T1000 (cell line): ENCODE measurements at regions not wholly inside any gene's neighbourhood (a gene's known extent, or its start where the extent isn't known, plus 50 kb on each side); places are given as distances from the start of the nearest gene placed in this dataset.
"Not testable (repeated sequence)": the region's sequence is repeated elsewhere in the genome, so short reads cannot be mapped to it uniquely, and the experiment has no call there.

Source experiments
- DNase-seq: peaks from one replicate; lab custom pipeline; 2025; ENCODE audit warnings: mixed read lengths; lab: John Stamatoyannopoulos, UW

DNA sequence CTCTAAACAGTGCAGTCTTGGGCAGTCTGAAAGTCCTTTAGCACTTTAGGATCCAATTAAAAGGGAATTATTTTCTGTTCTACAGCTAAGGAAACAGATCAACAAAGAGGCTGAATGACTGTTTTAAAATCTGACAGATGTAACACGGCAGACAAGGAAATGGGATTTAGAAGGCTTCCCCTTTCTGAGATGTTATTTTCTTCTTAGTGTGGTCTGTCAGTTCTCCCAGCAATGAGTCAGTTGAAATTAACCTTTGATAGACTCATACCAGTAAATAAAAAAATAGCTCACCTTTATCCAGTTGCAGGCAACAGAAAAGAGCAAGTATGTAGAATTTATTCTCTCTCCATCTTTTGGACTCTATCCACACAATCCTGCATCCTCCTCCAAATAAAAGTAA, 98.1 kb downstream of the NEDD1 start:
- no peak for DNase-seq

DNA sequence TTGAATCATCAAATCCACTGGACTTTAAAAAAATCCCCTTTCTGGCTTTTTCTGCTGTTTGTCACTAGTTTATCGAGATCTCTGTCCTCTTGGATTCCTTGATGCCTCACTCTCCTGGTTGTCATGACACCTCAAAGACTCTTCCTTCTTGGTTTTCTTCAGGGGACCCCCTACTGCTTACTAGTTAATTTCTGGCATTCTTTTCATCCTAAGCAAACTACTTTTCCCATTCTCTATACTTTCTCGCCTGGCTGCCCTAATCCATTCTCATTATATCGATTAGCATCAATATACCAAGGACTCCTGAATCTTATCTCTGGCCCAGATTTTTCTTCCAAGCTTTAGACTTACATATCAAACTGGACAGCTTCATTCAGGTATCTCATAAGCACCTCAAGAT, 98.6 kb downstream of the NEDD1 start:
- no peak for DNase-seq

DNA sequence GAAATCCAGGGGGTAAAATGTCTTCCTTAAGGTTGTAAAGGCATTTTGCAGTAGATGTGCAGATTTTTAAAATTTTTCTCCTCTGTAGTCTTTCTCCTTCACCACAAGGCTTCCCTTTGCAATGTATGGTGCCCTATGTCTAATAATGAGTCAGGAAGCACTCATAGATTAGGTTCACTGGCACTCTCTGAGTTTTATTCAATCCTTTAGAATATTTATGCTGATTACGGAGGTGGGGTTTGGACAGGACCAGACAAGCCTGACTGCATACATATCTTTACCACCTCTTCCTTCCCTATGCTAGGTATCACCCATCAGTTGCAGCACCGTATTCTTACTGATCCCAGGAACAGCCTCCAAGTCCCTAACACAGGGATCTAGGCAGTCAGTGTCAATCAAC, 99.5 kb downstream of the NEDD1 start:
- DNase-seq = no peak

DNA sequence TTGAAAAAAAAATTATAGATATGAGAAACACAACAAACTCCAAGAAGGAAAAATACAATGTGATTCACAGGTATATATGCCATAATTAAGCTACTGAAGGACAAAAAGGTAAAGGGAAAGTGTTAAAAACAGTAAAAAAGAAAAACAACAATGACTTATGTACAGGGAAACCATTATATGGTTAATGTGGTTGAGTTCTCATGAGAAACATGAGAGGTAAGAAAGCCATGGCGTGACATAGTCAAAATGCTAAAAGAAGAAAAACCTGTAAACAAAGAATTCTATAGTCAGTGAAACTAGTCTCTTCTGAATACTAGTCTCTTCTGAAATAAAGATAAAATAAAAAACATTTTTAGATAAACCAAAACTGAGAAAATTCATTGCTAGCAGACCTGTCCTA, 109.1 kb downstream of the NEDD1 start:
- no peak for DNase-seq

DNA sequence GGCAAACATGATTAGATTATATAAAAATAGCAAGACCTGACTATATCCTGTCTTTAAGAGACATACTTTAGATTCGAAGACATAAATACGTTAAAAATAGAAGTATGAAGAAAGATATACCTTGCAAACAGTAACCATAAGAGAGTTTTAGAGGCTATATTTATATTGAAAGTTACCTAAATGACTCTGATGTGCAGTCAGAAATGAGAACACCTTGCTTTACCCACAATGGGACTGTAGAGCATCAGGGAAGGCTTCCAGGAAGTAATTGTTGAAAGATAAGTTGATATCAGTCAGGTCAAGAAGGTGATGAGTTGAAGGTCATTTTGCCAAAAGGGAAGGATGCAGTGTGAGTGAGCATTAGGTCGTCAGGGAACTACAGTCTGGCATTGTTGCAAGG, 110.2 kb downstream of the NEDD1 start:
- no peak for DNase-seq

DNA sequence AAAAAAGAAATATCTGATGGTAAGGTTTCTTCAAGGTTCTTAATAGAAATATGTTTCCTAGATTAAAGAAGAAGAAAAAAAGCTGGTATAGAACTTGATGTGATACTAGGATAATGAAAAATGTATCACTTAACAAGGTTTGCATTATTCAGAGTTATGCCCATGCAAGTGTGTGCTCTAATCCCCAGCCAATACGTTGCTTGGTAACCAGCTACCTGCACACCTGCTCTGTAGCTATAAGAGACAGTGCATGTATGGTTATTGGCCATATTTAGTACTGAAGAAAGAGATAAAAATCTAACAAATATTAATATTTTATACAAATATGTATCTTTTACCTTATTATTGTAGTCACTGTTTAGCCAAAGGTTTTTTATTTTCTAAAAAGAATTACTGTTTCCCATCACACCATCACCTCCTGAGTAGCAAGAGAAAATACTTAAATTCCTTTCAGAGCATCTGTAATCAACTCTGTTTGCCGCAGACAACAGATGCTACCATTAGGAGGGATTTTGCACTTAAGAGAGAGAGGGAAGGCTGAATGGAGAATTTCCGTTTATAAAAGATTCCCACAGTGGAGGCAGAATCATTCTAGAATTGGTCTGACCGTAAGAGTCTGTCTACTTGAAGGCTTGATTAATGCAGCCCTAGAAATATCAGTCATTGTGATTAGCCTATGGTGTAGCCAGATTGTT, 115.6 kb downstream of the NEDD1 start:
- no peak for DNase-seq

DNA sequence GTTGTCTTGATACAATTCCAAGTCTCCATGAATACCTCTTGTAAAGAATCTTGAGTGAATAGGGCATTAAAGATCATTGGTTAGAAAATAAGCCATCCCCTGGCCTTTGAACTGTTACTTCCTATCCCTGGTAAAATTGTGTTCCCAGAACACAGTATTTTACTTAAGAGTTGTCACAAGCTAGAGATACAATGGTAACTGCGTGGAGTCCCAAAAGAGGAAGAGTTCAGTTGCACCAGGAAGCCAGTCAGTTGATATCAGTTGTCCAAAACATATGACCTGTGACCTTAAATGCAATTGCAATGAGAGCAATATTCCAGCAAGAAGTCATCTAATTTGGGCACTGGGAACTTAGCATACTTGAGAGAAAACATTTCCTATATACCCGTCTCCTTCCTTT, 117.3 kb downstream of the NEDD1 start:
- no peak for DNase-seq

DNA sequence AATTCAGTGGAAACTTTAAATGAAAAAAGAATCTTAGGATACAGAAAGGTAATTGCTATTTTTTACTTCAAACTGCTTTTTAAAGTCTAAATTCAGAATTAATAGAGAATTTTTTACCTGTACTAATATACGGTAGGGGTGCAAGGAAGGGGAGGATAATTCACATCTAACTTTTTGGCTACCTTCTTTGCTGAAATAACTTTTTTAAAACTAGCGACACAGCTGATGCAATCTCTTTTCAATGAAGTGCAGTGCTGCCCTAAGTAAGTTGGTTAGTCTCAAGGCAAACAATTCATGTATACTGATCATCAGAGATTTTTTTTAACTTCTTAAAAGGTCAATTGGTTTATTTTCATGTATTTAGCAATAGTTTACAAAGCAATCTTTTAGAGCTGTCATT, 119.8 kb downstream of the NEDD1 start:
- no peak for DNase-seq

DNA sequence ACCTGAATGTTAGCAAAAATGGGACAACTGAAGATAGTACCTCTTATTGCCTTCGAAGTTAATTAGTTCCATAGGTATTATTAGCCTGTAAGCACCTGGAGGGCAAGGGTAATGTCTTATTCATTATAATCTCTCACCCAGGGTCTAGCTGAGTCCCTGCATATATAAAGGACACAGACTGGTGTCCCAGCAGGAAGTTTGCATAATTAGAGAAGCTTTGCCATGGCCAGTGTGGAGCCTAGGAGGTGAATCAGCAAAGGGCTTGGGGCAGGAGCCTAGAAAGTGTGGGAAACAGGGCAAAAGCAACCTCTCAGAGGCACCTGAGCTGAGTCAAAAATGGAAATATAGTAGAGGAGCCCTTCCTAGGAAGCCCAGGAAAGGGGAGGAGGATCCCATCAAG, 120.4 kb downstream of the NEDD1 start:
- no peak for DNase-seq

DNA sequence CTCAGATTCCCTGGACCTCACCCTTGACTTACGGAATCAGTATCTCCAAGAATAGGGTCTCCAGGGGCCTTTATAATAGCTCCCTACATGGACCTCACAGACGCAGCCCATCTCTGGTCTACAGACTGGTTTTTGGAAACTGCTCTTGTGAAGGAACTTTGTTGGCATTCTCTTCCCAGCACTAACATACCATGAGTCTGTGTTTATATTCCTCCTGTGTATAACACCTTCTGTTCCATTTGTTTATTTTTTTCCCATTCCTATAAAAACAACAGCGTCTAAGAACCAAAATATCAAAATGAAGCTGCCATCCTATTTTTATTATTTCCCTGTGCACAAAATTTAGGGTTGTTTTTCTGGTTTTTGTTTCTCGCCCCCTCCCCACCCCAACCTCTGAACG, 131.1 kb downstream of the NEDD1 start:
- DNase-seq = no peak

DNA sequence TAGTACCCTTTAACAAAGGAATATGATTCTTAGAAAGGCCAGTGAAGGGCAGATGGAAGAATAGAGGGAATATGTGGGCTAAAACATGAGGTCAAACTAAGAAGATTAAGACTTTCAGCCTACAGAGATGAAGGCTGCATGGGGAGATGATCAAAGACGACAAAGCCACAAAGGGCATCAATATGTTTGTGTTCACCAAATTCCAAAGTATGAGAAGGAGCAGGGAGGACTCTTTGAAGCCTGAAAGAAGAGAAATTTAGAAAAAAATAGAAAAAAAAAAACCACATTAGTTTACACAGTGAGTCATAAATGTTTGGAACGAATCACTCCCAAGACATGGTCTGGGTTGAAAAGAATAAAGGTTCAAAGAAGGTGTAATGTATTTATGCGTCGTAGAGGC, 131.8 kb downstream of the NEDD1 start:
- no peak for DNase-seq

DNA sequence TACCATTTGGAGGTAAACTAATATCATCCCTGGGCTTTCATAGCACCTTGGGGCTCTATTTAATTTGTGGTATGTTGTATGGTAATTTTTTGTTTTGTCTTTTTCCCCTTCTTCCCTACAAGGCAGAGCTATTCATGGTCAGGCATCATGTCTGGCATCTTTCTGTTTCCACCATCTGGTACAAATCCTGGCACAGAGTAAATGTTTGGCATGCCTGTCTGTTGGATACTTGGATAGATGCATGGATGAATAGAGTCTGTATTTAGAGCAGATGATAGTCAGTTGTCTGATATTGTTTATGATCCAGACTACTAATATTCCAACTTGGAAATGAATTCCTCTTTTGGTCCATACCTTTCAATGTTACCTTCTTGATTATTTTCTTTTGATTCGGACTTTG, 139.8 kb downstream of the NEDD1 start:
- DNase-seq = no peak

DNA sequence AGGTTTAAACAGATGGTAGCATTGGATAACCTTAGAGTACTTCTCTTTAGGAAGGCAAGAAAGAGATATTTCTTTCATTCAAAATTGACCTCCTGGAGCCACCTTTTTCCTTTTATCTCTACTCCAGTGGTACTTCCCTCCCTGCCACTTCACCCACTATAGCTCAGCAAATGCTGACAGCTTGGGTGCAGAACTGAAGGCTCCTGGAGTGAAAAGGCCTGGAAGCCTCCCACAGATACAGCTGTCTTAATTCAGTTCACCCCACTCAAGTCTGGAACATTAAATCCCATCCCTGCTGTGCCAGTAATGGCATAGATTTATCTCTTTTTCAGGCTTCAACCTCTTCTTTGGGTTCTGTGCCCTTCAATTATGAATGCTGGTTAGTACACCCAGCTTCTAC, 140.3 kb downstream of the NEDD1 start:
- no peak for DNase-seq

DNA sequence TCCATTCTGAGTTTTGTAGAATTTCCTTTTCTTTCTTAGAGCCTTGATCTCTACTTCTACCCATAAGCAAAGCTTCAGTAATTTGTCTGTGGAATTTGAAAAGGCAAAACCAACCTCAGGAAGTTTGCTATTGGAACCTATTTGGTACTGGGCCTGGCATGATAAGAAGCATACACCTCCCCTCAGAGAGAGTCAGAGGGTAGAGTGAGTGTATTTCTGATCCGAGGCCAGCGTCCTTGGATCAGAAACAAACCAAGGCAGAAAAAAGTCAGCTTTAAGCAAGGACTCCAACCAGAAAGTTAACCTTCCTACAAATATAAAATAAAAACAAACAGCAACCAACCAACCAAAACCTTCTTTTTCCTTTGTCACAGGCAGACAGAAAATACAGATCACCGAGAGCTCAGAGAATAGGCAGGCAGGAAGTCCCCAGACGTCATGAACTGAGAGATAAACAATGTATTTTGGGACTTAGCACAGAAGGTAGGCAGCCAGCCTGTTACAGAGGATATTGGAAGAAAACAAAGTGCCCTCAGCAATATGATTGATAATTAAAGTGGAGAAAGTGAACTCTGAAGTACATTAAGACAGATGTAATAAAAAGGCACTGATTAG, 141.5 kb downstream of the NEDD1 start:
- DNase-seq = no peak

DNA sequence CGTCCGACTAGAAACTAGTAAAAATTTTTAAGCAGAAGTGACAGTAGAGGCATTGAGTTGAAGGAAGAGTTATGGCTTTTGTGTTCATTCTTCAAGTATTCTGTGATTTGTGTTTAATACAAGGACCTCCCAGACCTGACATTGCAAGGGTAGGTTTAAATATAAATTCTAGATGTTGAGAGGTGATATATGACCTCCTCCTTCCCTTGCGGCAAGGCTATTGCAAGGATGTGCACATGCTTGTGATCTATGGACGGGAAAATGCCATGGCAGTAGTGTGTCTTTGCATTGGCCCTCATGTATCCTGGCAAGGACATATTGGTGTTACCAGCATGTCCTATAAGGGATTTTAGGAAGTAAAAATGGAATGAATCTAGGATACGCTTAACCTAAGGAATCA, 143.5 kb downstream of the NEDD1 start:
- DNase-seq = no peak

DNA sequence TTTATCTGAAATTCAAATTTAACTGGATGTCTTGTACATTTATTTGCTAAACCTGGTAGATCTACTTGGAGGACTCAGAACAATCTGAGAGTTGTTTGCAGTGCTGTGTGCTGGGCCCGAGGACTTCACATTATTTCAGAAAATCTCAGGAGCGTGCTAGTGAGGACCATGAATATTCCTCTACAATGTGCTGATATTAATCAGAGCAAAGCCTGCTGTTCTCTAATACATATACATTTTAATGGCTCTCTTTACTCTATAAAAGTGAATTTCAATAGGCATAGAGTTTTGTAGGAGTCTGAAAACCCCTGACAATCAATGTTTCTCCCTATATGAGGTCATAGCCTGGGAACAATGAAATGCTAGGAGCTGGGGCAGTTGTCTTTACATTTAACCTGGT, 144.3 kb downstream of the NEDD1 start:
- DNase-seq = no peak

DNA sequence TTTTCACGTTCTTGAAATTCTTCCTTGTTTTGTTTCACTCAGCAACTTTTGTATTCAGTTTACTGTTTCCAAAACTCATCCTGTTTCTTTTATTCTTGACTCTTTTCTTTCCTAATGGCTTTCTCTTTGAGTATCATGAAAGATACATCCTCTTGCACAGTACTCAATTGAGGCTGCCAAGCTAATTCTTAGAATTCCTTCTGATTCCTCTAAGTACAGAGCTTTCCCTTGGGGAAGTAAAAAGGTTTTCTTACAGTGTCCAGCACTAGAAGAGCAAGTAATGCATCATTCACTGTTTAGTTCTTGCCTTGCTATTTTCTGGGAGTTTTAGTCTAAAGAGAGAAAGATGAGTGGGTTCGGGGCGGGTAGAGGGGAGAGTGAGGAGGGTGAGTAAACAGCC, 154.1 kb downstream of the NEDD1 start:
- DNase-seq = no peak

DNA sequence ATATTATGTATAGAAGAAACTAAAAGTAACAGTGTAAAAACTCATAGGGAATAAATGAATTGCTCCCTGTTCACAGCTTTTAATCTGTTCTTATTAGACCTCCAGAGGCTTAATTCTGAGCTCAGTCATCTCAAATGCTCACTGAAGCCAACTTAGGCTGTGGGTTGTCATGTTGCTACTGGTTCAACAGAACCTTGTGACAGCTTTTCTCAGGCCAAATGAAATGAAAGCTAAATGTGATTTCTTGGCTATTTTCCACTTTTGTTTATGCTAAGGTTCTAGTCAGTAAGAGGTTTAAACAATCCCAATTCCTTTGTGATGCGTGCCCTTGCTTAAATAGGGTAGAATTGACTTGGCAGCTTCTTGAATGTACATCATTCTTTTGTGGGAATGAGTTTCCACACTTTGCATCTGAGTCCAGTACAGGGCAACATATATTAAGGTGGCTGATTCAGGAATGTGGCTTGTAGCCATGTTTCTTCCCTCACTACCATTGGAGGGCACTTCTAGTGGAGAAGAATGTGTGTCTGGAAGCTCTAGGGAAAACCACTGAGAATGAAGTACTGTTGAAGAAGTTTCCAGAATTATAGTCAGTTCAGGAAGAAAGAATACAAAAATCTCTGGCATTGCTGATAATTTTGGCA, 156.4 kb downstream of the NEDD1 start:
- no peak for DNase-seq

DNA sequence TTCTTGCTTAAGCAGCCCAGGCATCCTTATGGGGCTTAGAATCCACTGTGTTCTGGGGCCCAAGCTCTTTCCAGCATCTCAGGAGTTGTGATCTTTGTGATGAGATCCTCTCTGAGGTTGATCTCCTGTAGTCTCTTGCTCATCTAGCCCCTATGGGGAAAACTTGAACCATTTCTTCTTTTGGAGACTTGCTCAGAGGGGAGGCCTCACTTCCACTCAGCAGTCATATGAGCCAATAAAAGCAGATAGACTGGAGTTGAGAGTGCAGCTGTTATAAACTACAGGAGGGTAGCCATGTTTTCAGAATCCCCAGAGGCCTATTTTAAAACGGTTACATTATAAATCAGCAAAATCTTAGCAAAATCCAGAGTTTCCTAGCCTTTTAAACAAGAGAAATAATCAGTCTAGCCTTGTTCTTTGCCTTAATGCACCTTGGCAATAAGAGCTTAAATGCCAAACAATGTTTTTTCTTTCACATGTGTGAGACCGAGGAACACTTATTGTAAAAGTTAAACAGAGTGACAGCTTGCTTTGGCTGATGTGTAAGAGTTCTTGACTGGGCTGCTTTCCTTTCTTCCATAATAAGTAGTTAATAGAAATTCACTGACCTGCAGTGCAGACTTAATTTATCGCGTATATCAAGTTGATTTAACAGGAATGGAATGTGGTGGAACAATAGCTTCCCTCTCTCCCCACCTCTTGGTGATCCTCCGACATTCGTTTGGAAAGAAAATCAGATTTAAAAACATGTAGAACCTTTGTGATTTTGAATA, 168.3 kb downstream of the NEDD1 start:
- DNase-seq = no peak

DNA sequence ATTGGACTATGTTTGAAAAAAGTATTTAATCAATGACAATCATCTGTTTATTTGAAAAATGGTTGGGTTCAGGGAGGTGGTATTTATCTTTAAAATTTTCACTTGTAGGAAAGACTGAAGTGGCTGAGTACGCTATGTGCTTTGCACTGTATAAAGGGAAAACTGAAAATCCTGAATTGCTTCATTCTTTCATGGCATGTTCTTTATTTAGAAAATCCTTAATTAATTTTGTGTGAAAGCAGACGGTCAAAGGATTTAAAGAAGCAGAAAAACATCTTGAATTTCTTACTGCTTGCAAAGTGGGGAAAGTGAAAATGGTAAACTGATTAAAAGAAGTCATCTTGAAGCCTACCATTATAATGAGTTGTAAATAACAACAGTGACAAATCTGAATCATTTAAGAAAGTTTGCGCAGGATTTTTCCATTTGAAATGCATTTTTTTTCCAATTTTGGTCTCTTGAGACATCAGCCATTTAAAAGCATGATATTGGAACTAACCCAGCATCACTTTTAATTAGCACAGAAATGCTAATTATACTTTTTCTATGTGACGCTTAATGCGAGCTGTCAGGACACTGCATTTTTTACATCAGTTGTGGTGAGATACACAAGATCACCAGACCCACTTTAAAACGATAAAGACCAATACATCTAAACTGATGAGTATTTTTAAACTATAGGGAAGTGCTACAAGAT, 169.0 kb downstream of the NEDD1 start:
- DNase-seq = no peak

DNA sequence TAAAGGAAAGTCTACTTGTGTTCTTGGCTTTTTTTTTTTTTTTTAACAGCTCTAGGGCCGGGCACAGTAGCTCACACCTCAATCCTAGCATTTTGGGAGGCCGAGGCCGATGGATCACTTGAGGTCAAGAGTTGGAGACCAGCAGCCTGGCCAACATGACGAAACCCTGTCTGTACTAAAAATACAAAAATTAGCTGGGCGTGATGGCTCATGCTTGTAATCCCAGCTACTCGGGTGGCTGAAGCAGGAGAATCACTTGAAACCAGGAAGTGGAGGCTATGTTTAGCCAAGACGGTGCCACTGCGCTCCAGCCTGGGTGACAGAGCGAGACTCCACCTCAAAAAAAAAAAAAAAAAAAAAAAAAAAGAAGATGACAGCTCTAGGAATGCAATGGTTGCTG, 169.9 kb downstream of the NEDD1 start:
- DNase-seq = not testable (repeated sequence)

DNA sequence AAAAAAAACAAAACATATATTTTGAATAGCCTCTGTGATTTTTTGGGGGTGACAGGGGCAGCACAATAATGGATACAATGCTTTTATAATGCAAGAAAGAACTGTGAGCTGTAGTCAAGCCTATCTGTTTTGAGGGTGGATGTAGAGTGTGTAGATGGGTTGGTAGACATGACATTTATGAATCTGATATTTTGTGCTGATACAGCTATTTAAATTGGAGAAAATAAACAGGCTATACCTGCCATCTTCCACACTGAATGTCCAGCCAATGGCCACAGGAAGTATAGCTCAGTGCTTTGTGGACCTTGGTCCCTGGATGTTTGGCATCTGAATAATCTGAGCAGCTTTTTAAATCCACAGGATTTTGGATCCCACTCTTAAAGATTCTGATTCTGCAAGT, 175.0 kb downstream of the NEDD1 start:
- DNase-seq = no peak
